SK-N-SH (cell line): ENCODE measurements at regions not wholly inside any gene's neighbourhood (a gene's known extent, or its start where the extent isn't known, plus 50 kb on each side); places are given as distances from the start of the nearest gene placed in this dataset.
A peak's percentile ranks its signal among the peaks of the same experiment; 100 is the strongest.

Source experiments
- CTCF ChIP-seq: fragments of 200-600 bp; sonication (generic); IDR thresholded peaks from 2 replicates; pipeline ENCODE4 v1.6.1; 2017; ENCODE audit warnings: antibody characterized with exemption, mild to moderate bottlenecking, moderate library complexity
- FOXJ3 ChIP-seq: sonication (generic); formaldehyde crosslinking; IDR thresholded peaks from 2 replicates; pipeline ENCODE4 v1.5.1; 2020; ENCODE audit warnings: mild to moderate bottlenecking, missing genetic modification reagents
- GABPA ChIP-seq: IDR thresholded peaks from 2 replicates; pipeline ENCODE4 v1.4.0; 2012; ENCODE audit warnings: low read depth, mild to moderate bottlenecking
- POLR2AphosphoS5 ChIP-seq: IDR thresholded peaks from 2 replicates; pipeline ENCODE4 v1.6.1; 2012; ENCODE audit warnings: low read depth, low read length
- TEAD4 ChIP-seq: IDR thresholded peaks from 2 replicates; pipeline ENCODE4 v1.4.0; 2012; ENCODE audit warnings: mild to moderate bottlenecking, borderline replicate concordance; ENCODE audit not compliant: insufficient read depth
- USF1 ChIP-seq: IDR thresholded peaks from 2 replicates; pipeline ENCODE4 v1.4.0; 2012; ENCODE audit warnings: low read depth, borderline replicate concordance
- TF ChIP-seq, protein P1 (sequence below): IDR thresholded peaks from 2 replicates; pipeline ENCODE4 v1.6.1; 2012; ENCODE audit warnings: mild to moderate bottlenecking, low read depth, low read length, moderate library complexity

GRCh38 chr4:126890994-126891393 is 741.8 kb upstream of the INTU start:
- no peak for TF ChIP-seq CTCF
- no peak for TF ChIP-seq GABPA
- no peak for TF ChIP-seq TEAD4
- peak; percentile 56 for TF ChIP-seq POLR2AphosphoS5
- TF ChIP-seq USF1: no peak
- TF ChIP-seq, protein P1, sequence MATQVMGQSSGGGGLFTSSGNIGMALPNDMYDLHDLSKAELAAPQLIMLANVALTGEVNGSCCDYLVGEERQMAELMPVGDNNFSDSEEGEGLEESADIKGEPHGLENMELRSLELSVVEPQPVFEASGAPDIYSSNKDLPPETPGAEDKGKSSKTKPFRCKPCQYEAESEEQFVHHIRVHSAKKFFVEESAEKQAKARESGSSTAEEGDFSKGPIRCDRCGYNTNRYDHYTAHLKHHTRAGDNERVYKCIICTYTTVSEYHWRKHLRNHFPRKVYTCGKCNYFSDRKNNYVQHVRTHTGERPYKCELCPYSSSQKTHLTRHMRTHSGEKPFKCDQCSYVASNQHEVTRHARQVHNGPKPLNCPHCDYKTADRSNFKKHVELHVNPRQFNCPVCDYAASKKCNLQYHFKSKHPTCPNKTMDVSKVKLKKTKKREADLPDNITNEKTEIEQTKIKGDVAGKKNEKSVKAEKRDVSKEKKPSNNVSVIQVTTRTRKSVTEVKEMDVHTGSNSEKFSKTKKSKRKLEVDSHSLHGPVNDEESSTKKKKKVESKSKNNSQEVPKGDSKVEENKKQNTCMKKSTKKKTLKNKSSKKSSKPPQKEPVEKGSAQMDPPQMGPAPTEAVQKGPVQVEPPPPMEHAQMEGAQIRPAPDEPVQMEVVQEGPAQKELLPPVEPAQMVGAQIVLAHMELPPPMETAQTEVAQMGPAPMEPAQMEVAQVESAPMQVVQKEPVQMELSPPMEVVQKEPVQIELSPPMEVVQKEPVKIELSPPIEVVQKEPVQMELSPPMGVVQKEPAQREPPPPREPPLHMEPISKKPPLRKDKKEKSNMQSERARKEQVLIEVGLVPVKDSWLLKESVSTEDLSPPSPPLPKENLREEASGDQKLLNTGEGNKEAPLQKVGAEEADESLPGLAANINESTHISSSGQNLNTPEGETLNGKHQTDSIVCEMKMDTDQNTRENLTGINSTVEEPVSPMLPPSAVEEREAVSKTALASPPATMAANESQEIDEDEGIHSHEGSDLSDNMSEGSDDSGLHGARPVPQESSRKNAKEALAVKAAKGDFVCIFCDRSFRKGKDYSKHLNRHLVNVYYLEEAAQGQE: no peak
- TF ChIP-seq FOXJ3 (CRISPR knock-in tag): no peak
